ENCODE measurements at regions not wholly inside any gene's neighbourhood (a gene's known extent, or its start where the extent isn't known, plus 50 kb on each side); places are given as distances from the start of the nearest gene placed in this dataset.
A peak's percentile ranks its signal among the peaks of the same experiment; 100 is the strongest.

DNA sequence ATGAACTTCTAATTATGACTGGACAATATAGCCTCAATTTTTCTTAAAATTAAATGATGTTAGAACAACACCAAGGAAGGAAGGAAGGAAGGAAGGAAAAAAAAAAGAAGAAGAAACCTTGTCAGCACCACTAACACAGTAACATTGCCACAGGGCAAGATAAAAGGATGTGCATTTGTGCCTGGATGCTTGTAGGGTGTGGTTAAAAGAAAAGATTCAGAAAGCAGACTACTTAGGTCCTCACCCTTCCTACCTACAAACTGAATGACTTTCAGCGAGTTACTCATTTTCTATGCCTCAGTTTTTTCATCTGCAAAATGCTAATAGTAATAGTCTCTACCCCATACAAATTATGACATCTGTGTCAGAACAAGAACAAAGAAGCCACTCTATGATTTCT, 778.3 kb downstream of the MCTP2 start:
- no peak overlapping the region for H3K27ac Mint-ChIP-seq (ENCODE audit: low read depth, unreplicated experiment)
- H3K9me3 Mint-ChIP-seq (ENCODE audit: unreplicated experiment) = no peaks in the 10 kb centered on the region
- ChIA-PET POLR2A (no interaction called here), CTCF (interaction anchor here (0.6 kb wide), 2 partner anchors 18 to 42 kb away, joined by 3 to 4 read pairs; no protein-coding TSS in a partner anchor)
- H3K36me3 Mint-ChIP-seq (ENCODE audit: insufficient read depth, unreplicated experiment) = no peaks in the 10 kb centered on the region
- H3K4me1 Mint-ChIP-seq (ENCODE audit: insufficient read depth, unreplicated experiment) = no peaks in the 10 kb centered on the region
- intact Hi-C loops (cut with micrococcal nuclease) = no loop called here
- H3K27me3 Mint-ChIP-seq (ENCODE audit: insufficient read depth, unreplicated experiment) = no peaks in the 10 kb centered on the region
- no peak for DNase-seq (ENCODE audit: unreplicated experiment)
- no peak overlapping the region for H3K4me3 Mint-ChIP-seq (ENCODE audit: unreplicated experiment)
- BruUV-seq (replicated peaks) = no TSS peak
- TF ChIP-seq, protein P1, sequence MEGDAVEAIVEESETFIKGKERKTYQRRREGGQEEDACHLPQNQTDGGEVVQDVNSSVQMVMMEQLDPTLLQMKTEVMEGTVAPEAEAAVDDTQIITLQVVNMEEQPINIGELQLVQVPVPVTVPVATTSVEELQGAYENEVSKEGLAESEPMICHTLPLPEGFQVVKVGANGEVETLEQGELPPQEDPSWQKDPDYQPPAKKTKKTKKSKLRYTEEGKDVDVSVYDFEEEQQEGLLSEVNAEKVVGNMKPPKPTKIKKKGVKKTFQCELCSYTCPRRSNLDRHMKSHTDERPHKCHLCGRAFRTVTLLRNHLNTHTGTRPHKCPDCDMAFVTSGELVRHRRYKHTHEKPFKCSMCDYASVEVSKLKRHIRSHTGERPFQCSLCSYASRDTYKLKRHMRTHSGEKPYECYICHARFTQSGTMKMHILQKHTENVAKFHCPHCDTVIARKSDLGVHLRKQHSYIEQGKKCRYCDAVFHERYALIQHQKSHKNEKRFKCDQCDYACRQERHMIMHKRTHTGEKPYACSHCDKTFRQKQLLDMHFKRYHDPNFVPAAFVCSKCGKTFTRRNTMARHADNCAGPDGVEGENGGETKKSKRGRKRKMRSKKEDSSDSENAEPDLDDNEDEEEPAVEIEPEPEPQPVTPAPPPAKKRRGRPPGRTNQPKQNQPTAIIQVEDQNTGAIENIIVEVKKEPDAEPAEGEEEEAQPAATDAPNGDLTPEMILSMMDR (IDR thresholded peaks at IDR 0.05; ENCODE audit: unreplicated experiment) = no peak

DNA sequence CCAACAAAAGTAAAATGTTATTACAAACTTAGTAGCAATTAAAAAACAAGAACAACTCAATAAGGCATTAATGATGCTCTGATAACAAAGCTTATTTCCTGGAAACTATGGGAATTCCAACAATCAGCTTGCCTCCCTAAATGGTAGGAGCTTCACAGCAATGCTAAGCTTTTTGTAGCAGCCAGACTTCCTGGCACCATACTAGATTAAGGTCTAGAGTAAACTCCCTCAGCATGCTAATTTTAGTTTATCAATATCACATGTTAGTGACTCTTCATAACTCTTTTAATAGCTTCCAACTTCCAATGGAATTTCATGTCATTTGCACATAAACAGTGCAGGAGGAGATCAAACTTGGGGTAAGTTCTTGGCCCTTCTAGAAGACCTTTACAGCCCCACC, 782.0 kb downstream of the MCTP2 start:
- H3K9me3 Mint-ChIP-seq (ENCODE audit: unreplicated experiment) = no peaks in the 10 kb centered on the region
- peaks cover 2% of the 10 kb centered on the region for H3K4me1 Mint-ChIP-seq (ENCODE audit: insufficient read depth, unreplicated experiment)
- POLR2A ChIA-PET = no interaction called here
- H3K36me3 Mint-ChIP-seq (ENCODE audit: insufficient read depth, unreplicated experiment) = no peaks in the 10 kb centered on the region
- CTCF ChIA-PET = no interaction called here
- TF ChIP-seq, protein P1 (IDR thresholded peaks at IDR 0.05; ENCODE audit: unreplicated experiment) = no peak
- H3K4me3 Mint-ChIP-seq (ENCODE audit: unreplicated experiment) = no peak overlapping the region
- intact Hi-C loops (cut with micrococcal nuclease) = no loop called here
- no peak overlapping the region for H3K27ac Mint-ChIP-seq (ENCODE audit: low read depth, unreplicated experiment)
- no peak for DNase-seq (ENCODE audit: unreplicated experiment)
- no TSS peak for BruUV-seq (replicated peaks)
- H3K27me3 Mint-ChIP-seq (ENCODE audit: insufficient read depth, unreplicated experiment) = no peaks in the 10 kb centered on the region

DNA sequence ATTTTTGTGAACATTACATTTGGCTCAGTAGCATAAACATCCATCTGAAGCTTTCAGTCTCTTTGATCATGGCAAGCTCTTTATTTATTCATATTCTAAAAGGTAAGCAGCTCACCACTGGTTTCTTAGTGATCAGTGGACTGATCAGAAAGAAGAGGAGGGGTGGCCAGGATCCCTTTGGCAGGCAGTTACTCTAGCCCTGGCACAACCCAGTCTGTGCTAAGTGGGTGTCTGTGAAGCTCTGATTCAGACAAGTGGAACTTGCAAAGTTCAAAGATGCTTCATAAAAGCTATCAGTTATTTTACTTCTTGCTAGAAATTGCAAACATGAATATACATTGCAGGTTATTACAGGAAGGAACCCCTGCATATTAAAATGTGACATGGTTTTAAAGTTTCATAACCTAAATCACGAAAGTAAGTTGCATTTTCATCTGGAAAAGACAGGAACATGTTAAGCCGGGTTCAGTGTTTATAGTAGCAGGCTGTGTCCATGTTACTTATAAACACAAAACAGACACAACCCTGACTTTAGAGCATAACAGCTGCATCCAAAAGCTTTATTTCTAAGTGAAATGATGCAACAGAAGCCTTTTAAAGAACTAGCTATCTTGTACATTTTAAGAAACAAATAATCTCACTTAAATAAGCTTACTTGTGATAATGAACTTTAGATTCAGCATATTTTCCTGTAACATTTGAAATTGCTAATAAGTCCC, 785.3 kb downstream of the MCTP2 start:
- BruUV-seq (replicated peaks) = no TSS peak
- Mint-ChIP-seq H3K4me3 (ENCODE audit: unreplicated experiment) (no peak overlapping the region), H3K27ac (ENCODE audit: low read depth, unreplicated experiment) (no peak overlapping the region), H3K27me3 (ENCODE audit: insufficient read depth, unreplicated experiment) (no peaks in the 10 kb centered on the region), H3K9me3 (ENCODE audit: unreplicated experiment) (no peaks in the 10 kb centered on the region), H3K36me3 (ENCODE audit: insufficient read depth, unreplicated experiment) (no peaks in the 10 kb centered on the region), H3K4me1 (ENCODE audit: insufficient read depth, unreplicated experiment) (peaks cover 11% of the 10 kb centered on the region)
- intact Hi-C loops (cut with micrococcal nuclease) = no loop called here
- TF ChIP-seq, protein P1 (IDR thresholded peaks at IDR 0.05; ENCODE audit: unreplicated experiment) = no peak
- CTCF ChIA-PET = interaction anchor here (0.6 to 1.3 kb wide), 6 partner anchors 8 to 1311 kb away, joined by 3 to 7 read pairs (median 4); no protein-coding TSS in a partner anchor
- POLR2A ChIA-PET = no interaction called here
- DNase-seq (ENCODE audit: unreplicated experiment) = no peak

DNA sequence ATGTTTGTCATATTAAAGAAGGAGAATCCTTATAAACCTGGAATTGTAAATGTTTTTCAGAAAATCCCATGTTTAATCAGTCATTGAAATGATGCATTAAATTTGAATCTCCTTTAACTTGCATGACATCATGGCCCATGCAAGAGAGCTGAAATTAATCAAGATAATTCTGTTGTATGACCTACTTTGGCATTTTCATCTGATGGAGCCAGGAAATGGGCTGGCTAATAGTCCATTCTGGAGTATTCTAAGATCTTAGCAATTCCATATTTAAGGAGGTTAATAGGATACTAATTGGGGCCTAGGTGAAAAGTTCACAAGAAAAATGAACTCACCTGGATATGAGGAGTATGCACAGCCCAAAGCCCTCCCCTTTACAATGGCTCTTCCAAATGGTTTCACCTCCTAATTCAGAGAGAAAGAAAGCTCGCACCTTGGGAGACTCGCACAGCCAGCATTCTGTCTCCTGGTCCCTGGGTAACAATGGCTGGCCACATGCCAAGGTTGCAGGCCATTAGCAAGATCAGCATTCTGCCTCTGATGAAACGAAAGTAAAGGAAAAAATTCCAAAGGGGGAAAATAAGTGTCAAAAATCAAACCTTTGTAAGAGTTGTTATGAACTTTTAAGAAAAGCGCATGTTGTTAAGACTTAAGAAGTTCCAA, 786.4 kb downstream of the MCTP2 start:
- TF ChIP-seq, protein P1 (IDR thresholded peaks at IDR 0.05; ENCODE audit: unreplicated experiment) = no peak
- BruUV-seq (replicated peaks) = no TSS peak
- intact Hi-C loops (cut with micrococcal nuclease) = loop anchor here (2.0 kb wide), 1 partner anchor 341 kb away; no protein-coding TSS in a partner anchor
- no peaks in the 10 kb centered on the region for H3K27me3 Mint-ChIP-seq (ENCODE audit: insufficient read depth, unreplicated experiment)
- ChIA-PET CTCF (interaction anchor here (1.0 to 1.2 kb wide), 3 partner anchors 52 to 1309 kb away, joined by 3 to 4 read pairs (median 3); no protein-coding TSS in a partner anchor), POLR2A (no interaction called here)
- H3K4me1 Mint-ChIP-seq (ENCODE audit: insufficient read depth, unreplicated experiment) = peaks cover 11% of the 10 kb centered on the region
- no peaks in the 10 kb centered on the region for H3K36me3 Mint-ChIP-seq (ENCODE audit: insufficient read depth, unreplicated experiment)
- peak; percentile 67 for DNase-seq (ENCODE audit: unreplicated experiment)
- H3K27ac Mint-ChIP-seq (ENCODE audit: low read depth, unreplicated experiment) = no peak overlapping the region
- H3K4me3 Mint-ChIP-seq (ENCODE audit: unreplicated experiment) = no peak overlapping the region
- no peaks in the 10 kb centered on the region for H3K9me3 Mint-ChIP-seq (ENCODE audit: unreplicated experiment)

All from MCF 10A (cell line).